OCI-LY7 (cell line): ENCODE measurements at regions not wholly inside any gene's neighbourhood (a gene's known extent, or its start where the extent isn't known, plus 50 kb on each side); places are given as distances from the start of the nearest gene placed in this dataset.
"Not testable (repeated sequence)": the region's sequence is repeated elsewhere in the genome, so short reads cannot be mapped to it uniquely, and the experiment has no call there.

Experiments
- CTCF ChIP-seq: fragments of 200-600 bp; sonication (generic); conservative IDR thresholded peaks from 2 replicates; pipeline ENCODE4 v1.5.1; 2014; ENCODE audit warnings: mild to moderate bottlenecking, antibody characterized with exemption, low read length, moderate library complexity, mixed read lengths
- EZH2phosphoT487 ChIP-seq: fragments of 200-600 bp; sonication (generic); IDR thresholded peaks from 2 replicates; pipeline ENCODE4 v1.6.1; 2018; ENCODE audit warnings: low read depth, borderline replicate concordance, mild to moderate bottlenecking, mixed run types, antibody characterized with exemption, low read length, moderate library complexity, mixed read lengths

- TF ChIP-seq CTCF, EZH2phosphoT487: not testable (repeated sequence)
Measured at GRCh38 chr12:83556040-83556439, 869.3 kb downstream of the TMTC2 start.
